Endothelial cell of umbilical vein (primary cell): ENCODE measurements at regions not wholly inside any gene's neighbourhood (a gene's known extent, or its start where the extent isn't known, plus 50 kb on each side); places are given as distances from the start of the nearest gene placed in this dataset.

Experiments
- EZH2 ChIP-seq: IDR thresholded peaks from 2 replicates; pipeline ENCODE4 v1.6.1; 2012; ENCODE audit warnings: borderline replicate concordance, low read depth, mild to moderate bottlenecking, moderate library complexity, low read length, inconsistent platforms; ENCODE audit not compliant: severe bottlenecking
- MAX ChIP-seq: IDR thresholded peaks from 2 replicates; pipeline ENCODE4 v1.6.1; 2011; ENCODE audit not compliant: insufficient read depth, insufficient read length
- POLR2A ChIP-seq: IDR thresholded peaks from 2 replicates; pipeline ENCODE4 v1.6.1; 2012; ENCODE audit warnings: low read depth, mild to moderate bottlenecking, control low read depth, low read length
- POLR2AphosphoS5 ChIP-seq: IDR thresholded peaks from 2 replicates; pipeline ENCODE4 v1.6.1; 2012; ENCODE audit warnings: low read depth, mild to moderate bottlenecking, control low read depth, low read length, moderate library complexity; ENCODE audit not compliant: insufficient read depth
- TF ChIP-seq, protein P1 (sequence below), 2 donors: IDR thresholded peaks; 1 replicate in 1 of 2; 2 replicates in 1 of 2; pipeline ENCODE4 v1.5.1; 2011; ENCODE audit warnings: low read length in 2 of 2, mild to moderate bottlenecking in 2 of 2, moderate library complexity in 2 of 2, control low read depth in 1 of 2, inconsistent platforms in 1 of 2, low read depth in 1 of 2; ENCODE audit not compliant: insufficient read depth in 1 of 2; ENCODE audit errors: extremely low read depth in 1 of 2

GRCh38 chr3:147838652-147839051, 429.5 kb downstream of the ZIC1 start:
- TF ChIP-seq POLR2AphosphoS5 (no peak), EZH2 (no peak), POLR2A (no peak), MAX (no peak)
- TF ChIP-seq, protein P1, sequence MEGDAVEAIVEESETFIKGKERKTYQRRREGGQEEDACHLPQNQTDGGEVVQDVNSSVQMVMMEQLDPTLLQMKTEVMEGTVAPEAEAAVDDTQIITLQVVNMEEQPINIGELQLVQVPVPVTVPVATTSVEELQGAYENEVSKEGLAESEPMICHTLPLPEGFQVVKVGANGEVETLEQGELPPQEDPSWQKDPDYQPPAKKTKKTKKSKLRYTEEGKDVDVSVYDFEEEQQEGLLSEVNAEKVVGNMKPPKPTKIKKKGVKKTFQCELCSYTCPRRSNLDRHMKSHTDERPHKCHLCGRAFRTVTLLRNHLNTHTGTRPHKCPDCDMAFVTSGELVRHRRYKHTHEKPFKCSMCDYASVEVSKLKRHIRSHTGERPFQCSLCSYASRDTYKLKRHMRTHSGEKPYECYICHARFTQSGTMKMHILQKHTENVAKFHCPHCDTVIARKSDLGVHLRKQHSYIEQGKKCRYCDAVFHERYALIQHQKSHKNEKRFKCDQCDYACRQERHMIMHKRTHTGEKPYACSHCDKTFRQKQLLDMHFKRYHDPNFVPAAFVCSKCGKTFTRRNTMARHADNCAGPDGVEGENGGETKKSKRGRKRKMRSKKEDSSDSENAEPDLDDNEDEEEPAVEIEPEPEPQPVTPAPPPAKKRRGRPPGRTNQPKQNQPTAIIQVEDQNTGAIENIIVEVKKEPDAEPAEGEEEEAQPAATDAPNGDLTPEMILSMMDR (IDR thresholded peaks at IDR 0.05; ENCODE audit: extremely low read depth in 1 of 2, insufficient read depth in 1 of 2, low read depth in 1 of 2, low read length in 2 of 2) = no peak
